Keratinocyte (primary cell): ENCODE measurements at regions not wholly inside any gene's neighbourhood (a gene's known extent, or its start where the extent isn't known, plus 50 kb on each side); places are given as distances from the start of the nearest gene placed in this dataset.
"Not testable (repeated sequence)": the region's sequence is repeated elsewhere in the genome, so short reads cannot be mapped to it uniquely, and the experiment has no call there.

ENCODE experiments used
- DNase-seq: peaks from one replicate; pipeline ENCODE4 v3.0.0-alpha.2; 2011; ENCODE audit warnings: low read depth, missing footprints, low spot score
- FAIRE-seq: peaks from 2 replicates; lab custom pipeline; 2011; peaks lifted over from hg19 to GRCh38; lab: Jason Lieb, UNC
- H2AFZ ChIP-seq: 2 replicates; pipeline ENCODE4 v1.6.0; 2012; ENCODE audit warnings: low read length, control low read depth, inconsistent platforms; ENCODE audit not compliant: control insufficient read depth
- H3K27ac ChIP-seq: 2 replicates; pipeline ENCODE4 v1.5.1; 2011; ENCODE audit warnings: low read length; ENCODE audit not compliant: control insufficient read depth, insufficient read depth
- H3K27me3 ChIP-seq: 3 replicates; pipeline ENCODE4 v1.6.0; 2011; ENCODE audit warnings: low read length; ENCODE audit not compliant: control insufficient read depth, insufficient read depth; ENCODE audit errors: extremely low read depth
- H3K36me3 ChIP-seq, 2 experiments: 2 replicates in 1 of 2; 3 replicates in 1 of 2; pipeline ENCODE4 v1.5.1; 2011; ENCODE audit warnings: low read length in 2 of 2, mild to moderate bottlenecking in 1 of 2; ENCODE audit not compliant: control insufficient read depth in 2 of 2, insufficient read depth in 2 of 2; ENCODE audit errors: extremely low read depth in 1 of 2
- H3K4me1 ChIP-seq: 3 replicates; pipeline ENCODE4 v1.5.1; 2011; ENCODE audit warnings: low read length; ENCODE audit not compliant: control insufficient read depth, insufficient read depth; ENCODE audit errors: extremely low read depth
- H3K4me2 ChIP-seq: 3 replicates; pipeline ENCODE4 v1.6.0; 2011; ENCODE audit warnings: low read depth, low read length; ENCODE audit not compliant: control insufficient read depth, insufficient read depth; ENCODE audit errors: extremely low read depth
- H3K4me3 ChIP-seq, 3 experiments: fragments of 200-600 bp in 1 of 3; sonication (generic) in 1 of 3; 2 replicates in 2 of 3; 3 replicates in 1 of 3; pipeline ENCODE4 v1.5.1; 2011 to 2016; ENCODE audit warnings: low read length in 3 of 3, mild to moderate bottlenecking in 3 of 3, control low read depth in 2 of 3, inconsistent platforms in 1 of 3, low read depth in 1 of 3, mixed read lengths in 1 of 3, mixed run types in 1 of 3, moderate library complexity in 1 of 3; ENCODE audit not compliant: control insufficient read depth in 2 of 3, insufficient read depth in 2 of 3; ENCODE audit errors: extremely low read depth in 1 of 3
- H3K79me2 ChIP-seq: 2 replicates; pipeline ENCODE4 v1.6.0; 2012; ENCODE audit warnings: low read length; ENCODE audit not compliant: control insufficient read depth, insufficient read depth
- H3K9ac ChIP-seq: 3 replicates; pipeline ENCODE4 v1.6.0; 2011; ENCODE audit warnings: low read length; ENCODE audit not compliant: control insufficient read depth, insufficient read depth; ENCODE audit errors: extremely low read depth
- H3K9me1 ChIP-seq: 3 replicates; pipeline ENCODE4 v1.6.0; 2011; ENCODE audit warnings: low read length; ENCODE audit not compliant: control insufficient read depth, insufficient read depth; ENCODE audit errors: extremely low read depth
- H3K9me3 ChIP-seq: 2 replicates; pipeline ENCODE4 v1.5.1; 2012; ENCODE audit warnings: low read depth, low read length; ENCODE audit not compliant: control insufficient read depth
- H4K20me1 ChIP-seq: 3 replicates; pipeline ENCODE4 v1.6.0; 2011; ENCODE audit warnings: low read length; ENCODE audit not compliant: control insufficient read depth, insufficient read depth; ENCODE audit errors: extremely low read depth
- EZH2 ChIP-seq: IDR thresholded peaks from one replicate; pipeline ENCODE4 v1.6.1; 2012; ENCODE audit warnings: inconsistent platforms, mild to moderate bottlenecking, low read length, moderate library complexity
- dilution Hi-C: fragments of 300-500 bp; cut with MboI; formaldehyde crosslinking; loops from one replicate; pipeline ENCODE4 v1.7.0; 2020; ENCODE audit warnings: low sequenced_read_pairs; ENCODE audit not compliant: extremely low pct_ligation_motif_present
- TF ChIP-seq, protein P1 (sequence below), 3 experiments: IDR thresholded peaks in 1 of 3; conservative IDR thresholded peaks in 1 of 3; optimal IDR thresholded peaks in 1 of 3; 2 replicates in 2 of 3; 3 replicates in 1 of 3; pipeline versions ENCODE3 to v1.5.1; 2011; ENCODE audit warnings: low read length in 3 of 3, mild to moderate bottlenecking in 3 of 3, moderate library complexity in 2 of 3, control low read depth in 1 of 3, inconsistent platforms in 1 of 3; ENCODE audit not compliant: insufficient read depth in 2 of 3; ENCODE audit errors: extremely low read depth in 1 of 3

DNA sequence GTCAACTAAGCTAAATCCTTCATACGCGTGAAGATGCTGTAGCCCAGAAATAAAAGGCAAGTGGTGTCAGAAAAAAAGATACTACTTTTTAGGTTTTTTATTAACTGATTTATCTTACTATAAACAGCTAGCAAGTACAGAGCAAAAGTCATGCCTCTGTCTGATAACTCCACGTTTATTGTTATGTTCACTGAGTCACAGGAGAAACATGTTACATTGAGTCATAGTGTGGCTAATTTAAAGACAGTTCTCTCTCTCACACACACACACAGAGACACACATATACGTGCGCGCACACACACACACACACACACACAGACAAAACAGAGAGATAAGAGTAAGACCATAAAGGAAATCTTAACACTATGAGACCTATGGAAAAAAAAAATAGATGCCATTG, 770.0 kb upstream of the CDH10 start:
- dilution Hi-C loops, result no loop called here
- no peak overlapping the region for H3K27ac ChIP-seq

DNA sequence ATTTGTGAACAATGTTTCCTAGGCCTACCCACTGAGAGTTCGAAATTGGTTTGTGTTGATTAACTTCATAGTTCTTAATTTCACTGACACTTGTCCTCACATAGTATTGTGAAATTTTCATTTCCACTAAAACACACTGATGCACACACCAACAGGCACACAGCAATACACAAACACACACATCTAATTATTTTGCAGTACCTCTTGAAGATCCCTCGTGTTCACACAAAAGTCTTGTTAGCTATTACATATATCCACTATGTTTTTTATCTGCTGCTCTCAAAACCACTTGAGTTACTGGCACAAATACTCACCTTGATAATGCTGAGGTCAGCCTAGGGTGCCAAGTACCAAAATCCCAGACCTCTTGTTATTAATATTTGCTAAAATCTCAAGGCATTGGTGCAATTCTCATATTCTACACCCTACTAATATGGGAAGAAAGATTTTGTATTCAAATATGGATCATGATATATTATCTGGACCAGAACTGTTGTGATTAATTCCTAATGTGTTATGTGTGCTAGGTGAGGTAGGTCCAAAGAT, 767.4 kb upstream of the CDH10 start:
- H2AFZ ChIP-seq, result no peak overlapping the region
- H4K20me1 ChIP-seq, result no peaks in the 10 kb centered on the region
- no peaks in the 10 kb centered on the region for H3K9me1 ChIP-seq
- no peaks in the 10 kb centered on the region for H3K4me1 ChIP-seq
- dilution Hi-C loops, result no loop called here
- no peak overlapping the region for H3K4me2 ChIP-seq
- TF ChIP-seq EZH2, result no peak
- TF ChIP-seq, protein P1, sequence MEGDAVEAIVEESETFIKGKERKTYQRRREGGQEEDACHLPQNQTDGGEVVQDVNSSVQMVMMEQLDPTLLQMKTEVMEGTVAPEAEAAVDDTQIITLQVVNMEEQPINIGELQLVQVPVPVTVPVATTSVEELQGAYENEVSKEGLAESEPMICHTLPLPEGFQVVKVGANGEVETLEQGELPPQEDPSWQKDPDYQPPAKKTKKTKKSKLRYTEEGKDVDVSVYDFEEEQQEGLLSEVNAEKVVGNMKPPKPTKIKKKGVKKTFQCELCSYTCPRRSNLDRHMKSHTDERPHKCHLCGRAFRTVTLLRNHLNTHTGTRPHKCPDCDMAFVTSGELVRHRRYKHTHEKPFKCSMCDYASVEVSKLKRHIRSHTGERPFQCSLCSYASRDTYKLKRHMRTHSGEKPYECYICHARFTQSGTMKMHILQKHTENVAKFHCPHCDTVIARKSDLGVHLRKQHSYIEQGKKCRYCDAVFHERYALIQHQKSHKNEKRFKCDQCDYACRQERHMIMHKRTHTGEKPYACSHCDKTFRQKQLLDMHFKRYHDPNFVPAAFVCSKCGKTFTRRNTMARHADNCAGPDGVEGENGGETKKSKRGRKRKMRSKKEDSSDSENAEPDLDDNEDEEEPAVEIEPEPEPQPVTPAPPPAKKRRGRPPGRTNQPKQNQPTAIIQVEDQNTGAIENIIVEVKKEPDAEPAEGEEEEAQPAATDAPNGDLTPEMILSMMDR (optimal IDR thresholded peaks at IDR 0.05 in 1 of 3, IDR thresholded peaks at IDR 0.05 in 1 of 3, conservative IDR thresholded peaks at IDR 0.05 in 1 of 3; ENCODE audit: extremely low read depth in 1 of 3, insufficient read depth in 2 of 3, low read length in 3 of 3), result no peak
- H3K4me3 ChIP-seq, result no peak overlapping the region
- H3K9ac ChIP-seq, result no peak overlapping the region
- no peak overlapping the region for H3K27ac ChIP-seq
- no peak for DNase-seq
- H3K79me2 ChIP-seq, result no peaks in the 10 kb centered on the region
- H3K27me3 ChIP-seq, result no peaks in the 10 kb centered on the region
- no peaks in the 10 kb centered on the region for H3K9me3 ChIP-seq
- H3K36me3 ChIP-seq, result no peaks in the 10 kb centered on the region
- FAIRE-seq, result no peak

More for the DNA sequence above, 770.0 kb upstream of the CDH10 start:
- TF ChIP-seq EZH2, result no peak
- TF ChIP-seq, protein P1 (optimal IDR thresholded peaks at IDR 0.05 in 1 of 3, IDR thresholded peaks at IDR 0.05 in 1 of 3, conservative IDR thresholded peaks at IDR 0.05 in 1 of 3; ENCODE audit: extremely low read depth in 1 of 3, insufficient read depth in 2 of 3, low read length in 3 of 3), result no peak
- no peaks in the 10 kb centered on the region for H3K79me2 ChIP-seq
- no peak overlapping the region for H3K4me2 ChIP-seq
- H3K27me3 ChIP-seq, result no peaks in the 10 kb centered on the region
- no peaks in the 10 kb centered on the region for H4K20me1 ChIP-seq
- no peak for FAIRE-seq
- no peak overlapping the region for H3K9ac ChIP-seq
- H3K4me3 ChIP-seq, result no peak overlapping the region
- H3K9me1 ChIP-seq, result no peaks in the 10 kb centered on the region
- no peaks in the 10 kb centered on the region for H3K4me1 ChIP-seq
- H3K9me3 ChIP-seq, result no peaks in the 10 kb centered on the region
- H2AFZ ChIP-seq, result no peak overlapping the region
- no peaks in the 10 kb centered on the region for H3K36me3 ChIP-seq
- no peak for DNase-seq

DNA sequence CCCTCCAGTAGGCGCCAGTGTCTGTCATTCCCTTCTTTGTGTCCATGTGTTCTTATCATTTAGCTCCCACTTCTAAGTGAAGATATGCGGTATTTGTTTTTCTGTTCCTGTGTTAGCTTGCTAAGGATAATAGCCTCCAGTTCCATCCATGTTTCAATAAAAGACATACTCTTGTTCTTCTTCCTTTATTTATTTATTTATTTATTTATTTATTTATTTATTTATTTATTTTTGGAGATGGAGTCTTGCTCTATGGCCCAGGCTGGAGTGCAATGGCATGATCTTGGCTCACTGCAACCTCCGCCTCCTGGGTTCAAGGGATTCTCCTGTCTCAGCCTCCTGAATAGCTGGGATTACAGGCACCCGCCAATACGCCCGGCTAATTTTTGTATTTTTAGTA, 762.6 kb upstream of the CDH10 start:
- H3K9me3 ChIP-seq, H4K20me1 ChIP-seq, DNase-seq, dilution Hi-C loops, H3K4me1 ChIP-seq, H3K4me3 ChIP-seq, H3K36me3 ChIP-seq, H2AFZ ChIP-seq, H3K27me3 ChIP-seq, H3K4me2 ChIP-seq, H3K9me1 ChIP-seq, H3K9ac ChIP-seq, H3K27ac ChIP-seq, FAIRE-seq, H3K79me2 ChIP-seq: not testable (repeated sequence)
